GM10248 (cell line): ENCODE measurements at regions not wholly inside any gene's neighbourhood (a gene's known extent, or its start where the extent isn't known, plus 50 kb on each side); places are given as distances from the start of the nearest gene placed in this dataset.

Experiments used
- CTCF ChIA-PET: fragments of 300-600 bp; sonication (Branson Sonifier 250); formaldehyde crosslinking; extraction: SDS; loops from one replicate; lab custom pipeline; 2021; ENCODE audit warnings: antibody characterized with exemption; lab: Yijun Ruan, JAX
- POLR2A ChIA-PET: fragments of 350-650 bp; sonication (Branson Sonifier 250); formaldehyde crosslinking; extraction: SDS; loops from one replicate; lab custom pipeline; 2020; ENCODE audit warnings: antibody characterized with exemption; lab: Yijun Ruan, JAX
- DNase-seq: peaks from one replicate; pipeline ENCODE4 v3.0.0; 2012; ENCODE audit errors: extremely low spot score
- CTCF ChIP-seq: IDR thresholded peaks from 2 replicates; pipeline ENCODE4 v1.5.1; 2012; ENCODE audit warnings: mild to moderate bottlenecking, low read depth; ENCODE audit errors: extremely low read depth, missing control alignments, control extremely low read depth

DNA sequence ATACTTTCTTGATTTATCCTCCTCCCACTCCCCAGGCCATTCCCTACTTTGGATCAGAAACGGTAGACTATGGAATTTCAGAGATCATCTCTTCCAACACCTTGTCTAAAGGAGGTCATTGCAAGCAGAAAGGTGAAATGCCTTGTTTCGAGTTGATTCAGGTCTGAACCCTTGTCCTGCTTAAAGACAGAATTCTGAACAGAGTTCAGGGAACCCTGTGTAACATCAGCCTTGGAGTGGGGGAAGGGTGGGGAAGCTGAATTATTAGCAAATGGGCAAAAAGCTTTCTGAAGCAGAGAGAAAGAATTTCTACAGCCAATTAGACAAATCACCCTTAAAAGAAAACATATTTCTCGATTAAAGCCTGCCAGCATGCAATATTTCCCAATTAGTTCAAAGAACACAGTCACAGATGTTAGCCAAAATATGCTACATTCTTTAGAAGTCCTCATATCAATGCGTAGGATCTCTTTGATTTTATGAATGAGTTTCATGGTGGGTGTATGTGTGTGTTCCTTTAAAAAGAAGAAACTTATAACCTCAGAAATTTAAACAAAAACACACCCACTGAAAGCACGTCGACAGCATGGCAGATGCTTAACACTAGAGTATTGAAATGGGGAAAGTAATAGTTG, 353.1 kb downstream of the RND3 start:
- CTCF ChIA-PET = interaction anchor here (1.2 kb wide), 1 partner anchor 10 kb away, joined by 4 read pairs; no protein-coding TSS in a partner anchor
- DNase-seq = no peak
- POLR2A ChIA-PET = no interaction called here
- TF ChIP-seq CTCF = no peak

DNA sequence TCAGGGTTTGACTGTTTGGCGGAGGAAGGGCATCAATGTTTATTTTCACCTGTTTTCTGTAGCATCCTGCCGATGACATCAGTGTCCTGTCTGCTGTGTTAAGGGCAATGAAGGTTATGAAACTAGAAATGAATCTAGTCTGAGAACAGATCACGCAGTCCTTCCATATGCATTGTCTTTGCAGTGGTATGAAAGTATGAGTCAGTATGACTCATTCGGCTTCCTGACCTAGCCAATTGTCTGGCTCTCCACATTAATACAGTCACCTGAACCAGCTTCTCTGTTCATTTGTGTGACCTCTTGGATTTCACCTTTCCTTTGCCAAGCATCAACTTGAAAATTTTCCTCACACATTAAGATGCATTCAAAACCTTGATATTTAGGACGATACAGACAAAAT, 353.8 kb downstream of the RND3 start:
- TF ChIP-seq CTCF = no peak
- peak; percentile 13 for DNase-seq
- ChIA-PET CTCF (interaction anchor here (1.2 kb wide), 1 partner anchor 11 kb away, joined by 4 read pairs; no protein-coding TSS in a partner anchor), POLR2A (no interaction called here)

DNA sequence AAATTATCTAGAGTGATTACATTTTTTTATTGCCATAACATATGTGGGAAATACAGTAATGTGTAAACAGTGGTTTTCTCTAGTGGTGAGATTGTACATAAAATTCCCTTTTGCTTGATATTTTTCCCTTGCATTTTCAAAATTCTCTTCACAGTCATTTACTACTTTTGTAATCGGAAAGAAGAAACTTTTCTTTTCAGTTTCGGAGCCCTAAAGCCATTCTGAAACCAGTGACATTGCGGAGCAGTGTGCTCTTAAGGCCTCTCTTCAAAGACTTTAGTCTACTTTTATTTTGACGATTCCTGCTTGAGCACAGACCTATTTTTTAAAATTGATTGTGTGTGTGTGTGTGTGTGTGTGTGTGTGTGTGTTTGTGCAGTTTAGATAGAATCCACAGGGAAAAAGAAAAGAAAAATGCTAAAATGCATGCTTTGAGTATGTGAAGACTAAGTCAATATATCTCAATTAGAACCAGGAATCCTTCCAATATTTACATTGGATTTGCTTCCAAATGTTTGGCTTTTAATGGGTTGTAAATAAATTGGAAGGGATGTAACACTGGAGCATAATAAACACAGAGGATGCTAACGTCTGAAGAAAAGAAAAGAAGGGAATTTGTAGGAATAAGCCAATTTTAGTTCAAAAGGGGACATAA, 357.4 kb downstream of the RND3 start:
- ChIA-PET CTCF (no interaction called here), POLR2A (no interaction called here)
- no peak for TF ChIP-seq CTCF
- no peak for DNase-seq

GRCh38 chr2:150127995-150128394, 359.5 kb downstream of the RND3 start:
- DNase-seq = no peak
- POLR2A ChIA-PET = no interaction called here
- no peak for TF ChIP-seq CTCF
- CTCF ChIA-PET = interaction anchor here (1.7 kb wide), 1 partner anchor 16 kb away, joined by 4 read pairs; no protein-coding TSS in a partner anchor

DNA sequence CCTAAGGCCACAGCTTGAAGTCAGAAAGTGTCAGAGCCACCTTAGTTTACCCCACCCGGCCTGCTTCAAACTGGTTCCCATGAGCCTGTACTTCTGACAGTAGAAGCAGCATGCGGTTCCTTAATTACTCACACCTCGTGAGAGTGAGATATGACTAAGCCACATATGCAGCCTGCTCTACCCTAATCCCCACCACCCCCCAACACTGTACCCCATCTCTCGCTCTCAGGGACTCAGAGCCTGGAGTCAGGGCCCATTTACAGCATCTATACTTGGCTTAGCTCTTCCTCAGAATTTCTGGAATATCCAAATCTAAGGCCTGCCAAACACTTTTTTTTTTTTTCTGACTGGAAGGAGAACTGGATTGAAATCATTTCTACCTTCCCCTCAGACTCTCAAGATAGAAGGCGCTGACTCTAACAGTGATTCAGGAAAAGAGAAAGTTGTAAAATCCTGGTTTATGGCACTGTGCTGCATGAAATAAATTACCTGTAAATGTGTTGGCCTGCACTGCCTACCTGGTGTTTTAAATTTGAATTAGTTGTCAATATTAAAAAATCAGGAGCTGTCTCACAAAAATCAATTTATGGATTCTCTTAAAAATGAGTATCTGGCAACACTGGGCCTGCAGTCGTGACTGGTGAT, 360.0 kb downstream of the RND3 start:
- CTCF ChIA-PET = interaction anchor here (0.8 to 1.7 kb wide), 2 partner anchors 9 to 17 kb away, joined by 3 to 4 read pairs; no protein-coding TSS in a partner anchor
- DNase-seq = no peak
- POLR2A ChIA-PET = no interaction called here
- TF ChIP-seq CTCF = no peak

- CTCF ChIA-PET = interaction anchor here (0.8 kb wide), 1 partner anchor 8 kb away, joined by 3 read pairs; no protein-coding TSS in a partner anchor
- no peak for DNase-seq
- TF ChIP-seq CTCF = no peak
Measured at GRCh38 chr2:150126839-150127238, 360.6 kb downstream of the RND3 start.

More at GRCh38 chr2:150126839-150127238, 360.6 kb downstream of the RND3 start:
- POLR2A ChIA-PET = no interaction called here
